ENCODE measurements at regions not wholly inside any gene's neighbourhood (a gene's known extent, or its start where the extent isn't known, plus 50 kb on each side); places are given as distances from the start of the nearest gene placed in this dataset.

DNA sequence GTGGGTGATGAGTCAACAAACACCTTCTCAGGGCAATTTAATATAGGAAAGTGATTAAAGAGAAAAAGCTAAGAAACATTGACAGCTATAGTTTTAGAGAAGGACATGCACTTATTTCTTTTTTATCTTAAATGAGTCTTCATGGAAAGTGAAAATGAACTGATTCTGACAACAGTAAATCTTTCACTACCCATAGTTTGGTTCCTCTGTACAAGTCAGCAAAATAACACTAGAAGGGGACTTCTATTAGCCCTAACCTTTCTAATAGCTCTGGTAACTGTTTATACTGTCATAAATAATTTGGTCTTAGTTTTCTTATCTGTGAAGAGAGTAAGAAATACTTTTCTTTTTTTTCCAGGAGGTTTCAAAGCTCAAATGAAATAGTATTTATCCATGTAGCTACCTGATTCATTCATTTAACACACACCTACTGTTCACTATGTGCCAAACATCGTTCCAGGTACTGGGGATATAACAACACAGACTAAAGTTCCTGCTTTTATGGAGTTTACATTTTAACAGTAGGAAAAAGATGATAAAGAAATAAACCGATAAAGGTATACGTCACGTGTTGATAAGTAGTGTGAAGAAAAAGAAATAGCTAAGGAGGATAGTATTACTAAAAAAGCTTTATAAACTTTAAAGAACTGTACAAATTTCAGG lies 148.2 kb downstream of the PCSK1 start:
- no peak for DNase-seq (ENCODE audit: low read depth)
- TF ChIP-seq, protein P1, sequence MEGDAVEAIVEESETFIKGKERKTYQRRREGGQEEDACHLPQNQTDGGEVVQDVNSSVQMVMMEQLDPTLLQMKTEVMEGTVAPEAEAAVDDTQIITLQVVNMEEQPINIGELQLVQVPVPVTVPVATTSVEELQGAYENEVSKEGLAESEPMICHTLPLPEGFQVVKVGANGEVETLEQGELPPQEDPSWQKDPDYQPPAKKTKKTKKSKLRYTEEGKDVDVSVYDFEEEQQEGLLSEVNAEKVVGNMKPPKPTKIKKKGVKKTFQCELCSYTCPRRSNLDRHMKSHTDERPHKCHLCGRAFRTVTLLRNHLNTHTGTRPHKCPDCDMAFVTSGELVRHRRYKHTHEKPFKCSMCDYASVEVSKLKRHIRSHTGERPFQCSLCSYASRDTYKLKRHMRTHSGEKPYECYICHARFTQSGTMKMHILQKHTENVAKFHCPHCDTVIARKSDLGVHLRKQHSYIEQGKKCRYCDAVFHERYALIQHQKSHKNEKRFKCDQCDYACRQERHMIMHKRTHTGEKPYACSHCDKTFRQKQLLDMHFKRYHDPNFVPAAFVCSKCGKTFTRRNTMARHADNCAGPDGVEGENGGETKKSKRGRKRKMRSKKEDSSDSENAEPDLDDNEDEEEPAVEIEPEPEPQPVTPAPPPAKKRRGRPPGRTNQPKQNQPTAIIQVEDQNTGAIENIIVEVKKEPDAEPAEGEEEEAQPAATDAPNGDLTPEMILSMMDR (conservative IDR thresholded peaks at IDR 0.05; ENCODE audit: low read depth, low read length), result no peak
- no peak overlapping the region for H3K4me3 ChIP-seq (ENCODE audit: low read depth, low read length)

DNA sequence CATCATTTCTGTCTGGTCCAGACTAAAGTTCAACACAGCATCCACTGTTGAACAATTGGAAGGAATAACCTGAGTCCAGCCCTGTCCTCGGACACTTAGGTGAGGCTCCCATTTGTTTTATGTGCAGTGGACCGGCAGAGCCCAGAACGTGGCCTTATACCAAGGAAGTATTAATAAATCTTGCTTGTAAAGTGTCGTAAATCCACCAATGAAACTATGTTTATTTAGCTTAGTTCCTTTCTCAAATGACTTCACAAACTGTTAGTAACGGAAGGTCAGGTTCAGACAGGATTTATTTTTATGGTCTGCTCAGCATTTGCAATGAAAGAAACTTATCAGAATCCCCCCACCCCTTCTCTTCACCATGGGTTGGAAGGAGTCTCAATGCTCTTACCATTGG lies 149.5 kb downstream of the PCSK1 start:
- no peak overlapping the region for H3K4me3 ChIP-seq (ENCODE audit: low read depth, low read length)
- DNase-seq (ENCODE audit: low read depth), result no peak
- TF ChIP-seq, protein P1 (conservative IDR thresholded peaks at IDR 0.05; ENCODE audit: low read depth, low read length), result no peak

DNA sequence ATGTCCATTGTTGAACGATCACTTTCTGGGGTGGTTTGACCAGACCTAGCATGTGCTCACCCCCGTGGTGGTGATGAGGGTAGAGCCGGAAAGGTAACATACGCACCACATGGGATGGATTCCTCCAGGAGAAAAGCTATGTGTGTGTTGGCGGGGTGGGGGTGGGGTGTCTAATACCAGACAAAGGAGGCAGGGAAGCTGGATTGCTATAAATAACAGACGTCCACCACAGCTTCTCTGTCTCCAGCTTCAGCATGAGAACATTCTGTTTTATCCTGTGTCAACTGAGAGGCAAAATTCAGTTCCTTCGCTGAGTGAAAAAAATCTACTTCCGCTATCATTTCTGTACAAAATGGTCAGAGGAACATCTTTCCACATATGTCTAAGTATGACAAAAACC lies 151.0 kb downstream of the PCSK1 start:
- no peak for DNase-seq (ENCODE audit: low read depth)
- TF ChIP-seq, protein P1 (conservative IDR thresholded peaks at IDR 0.05; ENCODE audit: low read depth, low read length), result no peak
- no peak overlapping the region for H3K4me3 ChIP-seq (ENCODE audit: low read depth, low read length)

DNA sequence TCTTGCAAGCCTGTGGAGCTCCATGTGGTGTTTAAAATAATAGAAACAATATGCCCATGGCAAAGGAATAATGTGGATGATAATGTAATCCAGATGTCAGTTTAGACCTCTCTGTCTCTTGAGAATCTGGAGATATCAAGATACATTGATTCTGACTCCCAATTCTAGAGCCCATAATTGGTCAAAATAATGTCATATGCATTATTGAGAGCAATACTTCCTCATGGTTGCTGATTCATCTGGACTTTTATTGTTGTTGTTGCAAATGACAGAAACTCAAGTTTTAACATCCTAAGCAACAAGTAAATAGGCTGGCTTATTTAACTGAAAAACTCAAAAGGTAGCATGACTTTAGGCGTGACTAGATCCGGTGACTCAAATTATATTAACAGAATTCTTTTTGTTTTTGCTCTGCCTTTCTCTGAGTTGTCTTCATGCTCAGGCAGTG lies 152.1 kb downstream of the PCSK1 start:
- no peak overlapping the region for H3K4me3 ChIP-seq (ENCODE audit: low read depth, low read length)
- DNase-seq (ENCODE audit: low read depth), result no peak
- TF ChIP-seq, protein P1 (conservative IDR thresholded peaks at IDR 0.05; ENCODE audit: low read depth, low read length), result no peak

DNA sequence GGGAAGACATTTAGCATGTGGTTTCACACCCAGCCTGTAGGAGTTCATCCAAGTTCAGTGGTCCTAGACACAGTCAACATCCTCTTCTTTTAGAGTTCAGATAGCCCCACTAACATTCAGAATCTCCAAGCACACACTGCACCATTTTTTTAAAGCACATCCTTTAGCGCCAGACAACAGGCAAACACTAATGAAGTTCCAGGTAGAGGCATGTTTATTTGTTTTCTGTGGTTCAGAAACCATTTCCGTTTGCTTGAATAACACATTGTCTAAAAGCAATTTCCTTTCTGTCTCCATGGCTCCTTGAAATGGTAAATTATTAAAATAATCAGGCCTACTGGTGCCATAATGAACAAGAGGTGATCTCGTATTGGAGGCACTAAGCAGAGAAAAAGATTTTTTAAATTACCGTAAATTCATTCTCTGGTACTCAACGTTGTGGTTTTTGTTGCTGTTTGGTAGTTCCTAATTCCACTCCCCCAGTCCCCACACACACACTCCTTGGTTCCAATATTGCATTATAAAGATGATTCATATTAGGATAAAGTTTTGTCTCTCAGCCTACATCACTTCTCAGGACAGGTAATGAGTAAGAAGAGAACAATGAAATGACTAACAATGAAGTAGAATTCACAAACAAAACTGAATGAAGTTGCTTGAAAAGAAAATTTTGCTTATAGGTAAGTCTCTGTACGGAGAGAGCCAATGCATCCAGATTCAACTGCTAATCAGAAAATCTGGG lies 153.1 kb downstream of the PCSK1 start:
- TF ChIP-seq, protein P1 (conservative IDR thresholded peaks at IDR 0.05; ENCODE audit: low read depth, low read length), result no peak
- no peak for DNase-seq (ENCODE audit: low read depth)
- H3K4me3 ChIP-seq (ENCODE audit: low read depth, low read length), result no peak overlapping the region

DNA sequence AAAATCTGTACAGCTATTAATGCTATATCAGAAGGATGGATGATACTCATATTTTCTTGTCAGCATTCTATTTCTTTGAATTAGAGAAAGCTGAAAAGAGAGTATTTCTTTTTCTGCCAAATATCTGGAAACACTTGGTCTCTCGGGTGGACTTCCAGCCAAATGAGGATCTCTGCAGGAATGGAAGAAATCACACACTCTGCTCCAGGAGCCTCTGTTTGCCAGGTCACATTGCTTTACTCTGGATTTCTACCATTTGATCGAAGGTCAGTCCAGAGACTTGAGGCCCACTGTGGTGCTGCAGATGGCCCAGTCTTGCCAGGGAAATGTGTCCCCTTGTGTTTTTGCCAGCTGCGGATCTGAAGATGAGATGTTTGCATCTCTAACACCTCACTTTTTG lies 154.1 kb downstream of the PCSK1 start:
- no peak for DNase-seq (ENCODE audit: low read depth)
- TF ChIP-seq, protein P1 (conservative IDR thresholded peaks at IDR 0.05; ENCODE audit: low read depth, low read length), result no peak

More for the DNA sequence above, 154.1 kb downstream of the PCSK1 start:
- H3K4me3 ChIP-seq (ENCODE audit: low read depth, low read length), result no peak overlapping the region

Measured in epithelial cell of proximal tubule (primary cell).